ENCODE measurements at regions not wholly inside any gene's neighbourhood (a gene's known extent, or its start where the extent isn't known, plus 50 kb on each side); places are given as distances from the start of the nearest gene placed in this dataset.

DNA sequence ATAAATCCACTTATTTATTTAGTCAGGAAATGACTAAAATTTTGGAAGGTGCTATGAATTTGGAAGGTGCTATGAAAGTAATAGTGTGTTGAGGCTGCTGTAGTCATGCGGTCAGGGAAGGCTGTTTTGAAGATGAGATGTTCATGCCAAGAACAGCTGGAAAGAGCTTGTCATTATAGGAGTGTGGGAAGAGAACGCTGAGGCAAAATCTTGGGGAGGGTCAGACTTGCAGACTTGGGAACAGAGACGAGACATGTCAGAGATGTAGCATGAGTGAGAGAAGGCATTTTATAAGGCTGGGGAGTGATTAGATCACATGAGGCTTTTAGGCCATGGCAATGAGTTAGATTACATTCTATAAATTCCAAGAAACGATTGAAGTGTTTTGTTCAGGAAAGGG lies 124.0 kb upstream of the B3GAT2 start:
- TF ChIP-seq POLR2A (IDR thresholded peaks at IDR 0.05): no peak
- no peak for TF ChIP-seq EP300 (IDR thresholded peaks at IDR 0.05)
